A549 (cell line): ENCODE measurements at regions not wholly inside any gene's neighbourhood (a gene's known extent, or its start where the extent isn't known, plus 50 kb on each side); places are given as distances from the start of the nearest gene placed in this dataset.

Experiments
- ATAC-seq, 2 experiments: fragments of 200-7000 bp in 1 of 2; fragments of >200 bp in 1 of 2; cut with Nextera tagmentation in 1 of 2; cut with Tn5 transposase in 1 of 2; 3 replicates each; pipeline versions ENCODE4 v1.8.0 to v1.9.1; 2018 to 2020; ENCODE audit warnings: mild to moderate bottlenecking in 1 of 2, moderate library complexity in 1 of 2
- CTCF ChIA-PET: fragments of 300-600 bp; sonication (Branson Sonifier 250); formaldehyde crosslinking; extraction: SDS; loops from one replicate; lab custom pipeline; 2021; ENCODE audit warnings: antibody characterized with exemption, inconsistent platforms; lab: Yijun Ruan, JAX
- POLR2A ChIA-PET: fragments of 350-600 bp; formaldehyde crosslinking; extraction: SDS; loops from one replicate; lab custom pipeline; 2021; ENCODE audit warnings: antibody characterized with exemption, inconsistent platforms; lab: Yijun Ruan, JAX
- DNase-seq, 2 experiments: peaks; one replicate each; pipeline versions ENCODE4 v3.0.0 to v3.0.0-alpha.2; 2011 to 2016; ENCODE audit warnings: low read depth in 1 of 2, low spot score in 1 of 2
- FAIRE-seq: peaks from 2 replicates; lab custom pipeline; 2011; peaks lifted over from hg19 to GRCh38; lab: Jason Lieb, UNC
- H3K27ac ChIP-seq, 2 experiments: fragments of >200 bp; sonication (Bioruptor Twin); formaldehyde crosslinking; 3 replicates each; pipeline ENCODE4 v1.5.1; 2016 to 2017
- H3K4me1 ChIP-seq: fragments of >200 bp; sonication (Bioruptor Twin); formaldehyde crosslinking; 3 replicates; pipeline ENCODE4 v1.6.1; 2016
- H3K4me2 ChIP-seq: fragments of >200 bp; sonication (Bioruptor Twin); formaldehyde crosslinking; 3 replicates; pipeline ENCODE4 v1.6.1; 2016
- H3K4me3 ChIP-seq: fragments of >200 bp; sonication (Bioruptor Twin); formaldehyde crosslinking; 3 replicates; pipeline ENCODE4 v1.5.1; 2016
- H3K9me3 ChIP-seq: fragments of >200 bp; sonication (Bioruptor Twin); formaldehyde crosslinking; 3 replicates; pipeline ENCODE4 v1.6.1; 2016
- BCL3 ChIP-seq: fragments of >200 bp; sonication (Bioruptor Twin); formaldehyde crosslinking; IDR thresholded peaks from 3 replicates; pipeline ENCODE4 v1.6.1; 2016
- CEBPB ChIP-seq, 2 experiments: fragments of >200 bp in 1 of 2; sonication (Bioruptor Twin) in 1 of 2; formaldehyde crosslinking in 1 of 2; IDR thresholded peaks; 2 replicates each; pipeline ENCODE4 v1.6.1; 2012 to 2016
- EHF ChIP-seq: fragments of 250-450 bp; sonication (Bioruptor Pico); IDR thresholded peaks from 2 replicates; pipeline ENCODE4 v1.5.0; 2020; ENCODE audit warnings: mild to moderate bottlenecking
- ELK1 ChIP-seq: fragments of 150-350 bp; IDR thresholded peaks from 2 replicates; pipeline ENCODE4 v1.6.1; 2014; ENCODE audit warnings: low read depth, mild to moderate bottlenecking, low read length
- FOSB ChIP-seq: fragments of 250-450 bp; sonication (Bioruptor Pico); IDR thresholded peaks from 2 replicates; pipeline ENCODE4 v1.5.0; 2020; ENCODE audit warnings: mild to moderate bottlenecking, moderate library complexity
- HDAC2 ChIP-seq: fragments of 200-600 bp; sonication (generic); IDR thresholded peaks from 2 replicates; pipeline ENCODE4 v1.6.1; 2016
- HEYL ChIP-seq: fragments of 250-450 bp; sonication (Bioruptor Pico); IDR thresholded peaks from 2 replicates; pipeline ENCODE4 v1.8.0; 2021; ENCODE audit warnings: mild to moderate bottlenecking, moderate library complexity
- HOXA7 ChIP-seq: fragments of 250-450 bp; sonication (Bioruptor Pico); IDR thresholded peaks from 2 replicates; pipeline ENCODE4 v1.5.0; 2020; ENCODE audit warnings: mild to moderate bottlenecking, moderate library complexity
- HOXB5 ChIP-seq: fragments of 250-450 bp; sonication (Bioruptor Pico); IDR thresholded peaks from 2 replicates; pipeline ENCODE4 v1.5.0; 2020; ENCODE audit warnings: mild to moderate bottlenecking, moderate library complexity
- KDM5A ChIP-seq: fragments of 200-600 bp; sonication (generic); IDR thresholded peaks from 2 replicates; pipeline ENCODE4 v1.6.1; 2016; ENCODE audit warnings: antibody characterized with exemption, mild to moderate bottlenecking
- MAFK ChIP-seq: fragments of 450-650 bp; IDR thresholded peaks from 2 replicates; pipeline ENCODE4 v1.6.1; 2014; ENCODE audit not compliant: partially characterized antibody
- MYC ChIP-seq: IDR thresholded peaks from 2 replicates; pipeline ENCODE4 v1.6.1; 2012; ENCODE audit warnings: mild to moderate bottlenecking, inconsistent platforms, low read length, improper control_type of control experiment, borderline replicate concordance
- NPAS2 ChIP-seq: fragments of 250-450 bp; sonication (Bioruptor Pico); IDR thresholded peaks from 2 replicates; pipeline ENCODE4 v1.8.0; 2022; ENCODE audit warnings: mild to moderate bottlenecking, moderate library complexity, borderline replicate concordance
- PBX3 ChIP-seq: IDR thresholded peaks from 2 replicates; pipeline ENCODE4 v1.6.1; 2012
- POLR2AphosphoS2 ChIP-seq: conservative IDR thresholded peaks from 2 replicates; pipeline ENCODE4 v1.6.1; 2012; ENCODE audit warnings: low read length, improper control_type of control experiment, inconsistent platforms
- RAD21 ChIP-seq, 2 experiments: fragments of >200 bp in 1 of 2; sonication (Bioruptor Twin) in 1 of 2; formaldehyde crosslinking in 1 of 2; IDR thresholded peaks in 1 of 2; conservative IDR thresholded peaks in 1 of 2; 2 replicates in 1 of 2; 3 replicates in 1 of 2; pipeline ENCODE4 v1.6.1; 2012 to 2018; ENCODE audit warnings: inconsistent platforms in 1 of 2
- RARB ChIP-seq: fragments of 250-450 bp; sonication (Bioruptor Pico); IDR thresholded peaks from 2 replicates; pipeline ENCODE4 v1.8.0; 2021; ENCODE audit warnings: mild to moderate bottlenecking, moderate library complexity
- SMC3 ChIP-seq: fragments of >200 bp; sonication (Bioruptor Twin); formaldehyde crosslinking; IDR thresholded peaks from 3 replicates; pipeline ENCODE4 v1.6.1; 2018; ENCODE audit warnings: inconsistent platforms
- TFCP2L1 ChIP-seq: fragments of 250-450 bp; sonication (Bioruptor Pico); IDR thresholded peaks from 2 replicates; pipeline ENCODE4 v1.5.0; 2021; ENCODE audit warnings: mild to moderate bottlenecking
- ZFP36 ChIP-seq: fragments of 450-650 bp; IDR thresholded peaks from 2 replicates; pipeline ENCODE4 v1.6.1; 2014; ENCODE audit warnings: borderline replicate concordance; ENCODE audit not compliant: partially characterized antibody
- ZNF302 ChIP-seq: fragments of 250-450 bp; sonication (Bioruptor Pico); IDR thresholded peaks from 2 replicates; pipeline ENCODE4 v1.9.0; 2021; ENCODE audit warnings: inconsistent platforms, mild to moderate bottlenecking, moderate library complexity
- WGBS: methylation state at CpG from one replicate; pipeline ENCODE4 v1.1.6; 2017; ENCODE audit errors: missing lambda C conversion rate; 5-methylcytosine and 5-hydroxymethylcytosine counted together
- TF ChIP-seq, protein P1 (sequence below): IDR thresholded peaks from 2 replicates; pipeline ENCODE4 v1.6.1; 2012
- TF ChIP-seq, protein P2 (sequence below): fragments of >200 bp; sonication (Bioruptor Twin); formaldehyde crosslinking; IDR thresholded peaks from 2 replicates; pipeline ENCODE4 v1.6.1; 2016

DNA sequence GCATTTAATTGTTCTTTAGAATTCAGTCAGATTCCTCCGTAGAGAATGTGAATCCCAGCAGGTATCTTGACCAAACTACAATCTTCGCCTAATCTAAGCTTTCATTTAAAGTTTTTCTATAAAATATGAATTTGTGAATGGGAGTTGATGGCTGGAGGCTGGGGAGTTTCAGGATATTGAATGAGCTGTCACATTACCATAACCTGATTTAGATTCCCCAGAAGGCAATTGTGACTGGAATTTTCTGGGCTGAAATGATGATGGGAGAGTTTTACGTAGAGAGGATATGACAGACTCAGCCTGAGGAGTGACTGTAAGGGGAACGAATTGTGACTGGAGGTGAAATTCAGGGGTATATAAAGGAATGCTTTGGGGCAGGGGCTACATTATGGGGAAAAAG lies 411.7 kb upstream of the FZD8 start:
- Histone ChIP-seq H3K4me1 (no peaks in the 10 kb centered on the region), H3K4me2 (no peak overlapping the region), H3K27ac (no peak overlapping the region), H3K4me3 (no peak overlapping the region), H3K9me3 (peaks cover 14% of the 10 kb centered on the region; the same call in 1 of the 3 replicates)
- ChIA-PET CTCF (no interaction called here), POLR2A (no interaction called here)
- TF ChIP-seq, protein P1, sequence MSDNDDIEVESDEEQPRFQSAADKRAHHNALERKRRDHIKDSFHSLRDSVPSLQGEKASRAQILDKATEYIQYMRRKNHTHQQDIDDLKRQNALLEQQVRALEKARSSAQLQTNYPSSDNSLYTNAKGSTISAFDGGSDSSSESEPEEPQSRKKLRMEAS: no peak
- TF ChIP-seq KDM5A (no peak), MAFK (no peak), RARB (CRISPR knock-in tag) (no peak), HDAC2 (no peak), FOSB (no peak), ELK1 (no peak), RAD21 (conservative IDR thresholded peaks at IDR 0.05 in 1 of 2, IDR thresholded peaks at IDR 0.05 in 1 of 2) (no peak)
- FAIRE-seq (no peak), DNase-seq (no peak), ATAC-seq (no peak)
- 41% methylated on average over 4 of the region's 4 CpGs for WGBS

DNA sequence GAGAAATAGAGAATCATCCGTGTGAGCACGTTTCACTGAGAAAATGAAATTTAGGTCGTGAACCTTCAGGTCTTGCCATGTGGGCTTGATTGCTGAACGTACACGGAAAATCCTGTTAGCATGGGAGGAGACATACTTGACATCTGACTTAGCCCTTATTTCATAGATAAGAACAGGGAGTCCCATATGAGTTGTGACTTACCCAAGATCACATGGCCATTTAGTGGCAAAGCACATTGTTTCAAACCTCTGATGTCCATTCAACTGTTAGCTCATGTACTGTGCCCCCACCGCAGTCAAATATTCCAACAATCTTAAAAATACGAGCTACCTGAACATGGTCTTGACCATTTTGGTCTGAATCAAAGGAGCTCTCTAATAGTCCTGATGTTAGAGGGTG lies 411.2 kb upstream of the FZD8 start:
- no peak overlapping the region for H3K4me2 ChIP-seq
- ChIA-PET CTCF (no interaction called here), POLR2A (no interaction called here)
- FAIRE-seq: no peak
- 44% methylated on average over 7 of the region's 7 CpGs for WGBS
- no peak for DNase-seq
- no peak overlapping the region for H3K4me3 ChIP-seq
- no peak overlapping the region for H3K27ac ChIP-seq
- H3K4me1 ChIP-seq: no peaks in the 10 kb centered on the region
- no peak for TF ChIP-seq HOXA7 (CRISPR knock-in tag)
- no peak for TF ChIP-seq POLR2AphosphoS2
- TF ChIP-seq PBX3: no peak
- TF ChIP-seq TFCP2L1 (CRISPR knock-in tag): no peak
- TF ChIP-seq MYC: no peak
- no peak for TF ChIP-seq FOSB
- TF ChIP-seq HOXB5 (CRISPR knock-in tag): no peak
- no peak for TF ChIP-seq BCL3
- no peak for TF ChIP-seq SMC3
- no peak for TF ChIP-seq ZFP36
- peaks cover 14% of the 10 kb centered on the region; the same call in 1 of the 3 replicates for H3K9me3 ChIP-seq
- no peak for ATAC-seq

- CTCF ChIA-PET: interaction anchor here (1.0 kb wide), 1 partner anchor 9 kb away, joined by 3 read pairs; no protein-coding TSS in a partner anchor
- Histone ChIP-seq H3K4me2 (no peak overlapping the region), H3K4me3 (no peak overlapping the region), H3K4me1 (no peaks in the 10 kb centered on the region), H3K9me3 (peaks cover 14% of the 10 kb centered on the region; the same call in 1 of the 3 replicates), H3K27ac (no peak overlapping the region)
- DNase-seq (no peak), FAIRE-seq (no peak), ATAC-seq (no peak)
- POLR2A ChIA-PET: no interaction called here
- WGBS: 54% methylated on average over 4 of the region's 4 CpGs
- TF ChIP-seq CEBPB (IDR thresholded peaks at IDR 0.05) (no peak), NPAS2 (no peak), EHF (CRISPR knock-in tag) (no peak), HEYL (CRISPR knock-in tag) (no peak), HOXB5 (CRISPR knock-in tag) (no peak), ZNF302 (CRISPR knock-in tag) (no peak), SMC3 (no peak)
- TF ChIP-seq, protein P1: no peak
- TF ChIP-seq, protein P2, sequence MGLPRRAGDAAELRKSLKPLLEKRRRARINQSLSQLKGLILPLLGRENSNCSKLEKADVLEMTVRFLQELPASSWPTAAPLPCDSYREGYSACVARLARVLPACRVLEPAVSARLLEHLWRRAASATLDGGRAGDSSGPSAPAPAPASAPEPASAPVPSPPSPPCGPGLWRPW: no peak
- TF ChIP-seq, all 56 proteins: peak for 0
Observed at GRCh38 chr10:36051500-36051991, 409.4 kb upstream of the FZD8 start.
